ENCODE measurements at regions not wholly inside any gene's neighbourhood (a gene's known extent, or its start where the extent isn't known, plus 50 kb on each side); places are given as distances from the start of the nearest gene placed in this dataset.

DNA sequence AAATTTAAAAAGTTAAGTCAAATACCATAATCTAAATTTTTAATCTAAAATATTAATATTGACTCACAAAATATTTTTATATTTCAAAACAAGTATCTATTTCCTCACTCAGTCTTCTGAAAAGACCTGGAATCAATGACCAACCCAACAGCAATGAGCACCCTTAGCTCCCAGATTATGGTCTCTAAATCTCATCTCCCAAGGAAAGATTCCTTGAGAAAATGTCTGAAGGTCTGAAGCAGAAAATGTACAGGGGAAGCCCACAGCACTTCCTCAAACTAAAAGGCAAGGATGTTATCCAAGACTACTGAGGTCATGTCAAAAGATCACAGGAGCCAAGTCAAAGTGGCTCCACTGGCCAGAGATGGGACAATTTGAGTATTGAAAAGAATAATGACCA, 51.0 kb upstream of the SLCO2A1 start:
- TF ChIP-seq ZNF121 (CRISPR knock-in tag; IDR thresholded peaks at IDR 0.05) (no peak), CTCF (IDR thresholded peaks at IDR 0.05) (no peak), NR2C2 (CRISPR knock-in tag; IDR thresholded peaks at IDR 0.05) (no peak)
